Heart left ventricle (tissue), 16 donors: ENCODE measurements at regions not wholly inside any gene's neighbourhood (a gene's known extent, or its start where the extent isn't known, plus 50 kb on each side); places are given as distances from the start of the nearest gene placed in this dataset.

Source experiments
- ATAC-seq, 4 donors: fragments of 200-7000 bp; cut with Tn5 transposase; one replicate each; pipeline ENCODE4 v1.9.1; 2020 to 2022; ENCODE audit warnings: moderate library complexity in 4 of 4, mild to moderate bottlenecking in 3 of 4, moderate number of reproducible peaks in 1 of 4
- DNase-seq, 5 donors: peaks; one replicate each; pipeline ENCODE4 v3.0.0-alpha.2; 2020
- H3K27ac ChIP-seq, 12 donors: fragments of 200-600 bp; sonication (generic) in 4 of 12; one replicate each; pipeline versions ENCODE4 v1.5.0 to v1.8.0; 2016 to 2022; ENCODE audit warnings: mild to moderate bottlenecking in 2 of 12
- H3K27me3 ChIP-seq, 9 donors: fragments of 200-600 bp; sonication (generic) in 2 of 9; one replicate each; pipeline versions ENCODE4 v1.5.1 to v1.8.0; 2016 to 2022; ENCODE audit warnings: mild to moderate bottlenecking in 3 of 9
- H3K36me3 ChIP-seq, 9 donors: fragments of 200-600 bp; sonication (generic) in 2 of 9; one replicate each; pipeline versions ENCODE4 v1.5.0 to v1.8.0; 2018 to 2022; ENCODE audit warnings: mild to moderate bottlenecking in 2 of 9
- H3K4me1 ChIP-seq, 12 donors: fragments of 200-600 bp; sonication (generic) in 4 of 12; one replicate each; pipeline versions ENCODE4 v1.5.0 to v1.8.0; 2016 to 2022; ENCODE audit warnings: mild to moderate bottlenecking in 3 of 12
- H3K4me3 ChIP-seq, 12 donors: fragments of 200-600 bp; sonication (generic) in 4 of 12; one replicate each; pipeline versions ENCODE4 v1.5.0 to v1.8.0; 2017 to 2022; ENCODE audit warnings: mild to moderate bottlenecking in 9 of 12, moderate library complexity in 4 of 12
- H3K9me3 ChIP-seq, 12 donors: fragments of 200-600 bp; sonication (generic) in 4 of 12; one replicate each; pipeline versions ENCODE4 v1.5.0 to v1.8.0; 2016 to 2022; ENCODE audit warnings: mild to moderate bottlenecking in 1 of 12
- CTCF ChIP-seq, 12 donors: fragments of 200-600 bp; sonication (generic) in 4 of 12; IDR thresholded peaks; one replicate each; pipeline versions ENCODE4 v1.5.0 to v1.8.0; 2018 to 2022; ENCODE audit warnings: antibody characterized with exemption in 12 of 12, mild to moderate bottlenecking in 5 of 12
- POLR2A ChIP-seq, 2 donors: fragments of 450-650 bp; IDR thresholded peaks; one replicate each; pipeline ENCODE4 v1.6.1; 2017; ENCODE audit warnings: antibody characterized with exemption in 2 of 2, mild to moderate bottlenecking in 2 of 2, moderate library complexity in 2 of 2
- WGBS, 4 donors: extraction: QIAGEN DNeasy Blood & Tissue Kit in 2 of 4; methylation state at CpG; one replicate each; pipeline versions ENCODE4 v1.1.5 to v1.1.7; 2013 to 2018; 5-methylcytosine and 5-hydroxymethylcytosine counted together
- intact Hi-C, 10 donors: fragments of 100-400 bp; cut with DNase I; formaldehyde crosslinking; loops; one replicate each; pipeline versions ENCODE4 v1.11.1 to v1.14.2; 2022
- donor health status: ischemic (EF 13 %, LVEDD 7.1; RV severe dilation, severe dysfunction).
- donor health status: healthy with polysubstance abuse.
- donor health status: DM: no; HTN: yes; CAD: no.
- donor health status: DM: no; HTN: no; CAD: no.
- donor health status: ischemic (EF 25% LVEDD 6.9; RV normal size, moderate dysfunction).
- donor health status: ischemic (EF 25% LVEDD 5.7; RV mildly dilated, moderate dysfunction).
- donor health status: healthy.
- donor health status: DM: yes; HTN: yes; CAD: no.
- donor health status: ischemic (EF 35%, LVEDD 5.7; RV mildly dilated, moderate dysfunction).
- donor health status: nonischemic (EF 11% LVEDD 7.7; RV severe dilation, severe dysfunction).
- donor health status: DM: yes; HTN: yes; CAD: no.
- donor health status: PGD.
- donor health status: ischemic (EF 29% LVEDD 5.4; RV normal size, mild dysfunction).
- donor health status: nonischemic (EF 23%, LVEDD 6.1; RV moderate dilation, normal function).

GRCh38 chr5:36447776-36448175 is 146.1 kb upstream of the RANBP3L start:
- Histone ChIP-seq H3K4me3 (no peak overlapping the region), H3K9me3 (no peaks in the 10 kb centered on the region), H3K36me3 (no peaks in the 10 kb centered on the region), H3K27ac (no peak overlapping the region), H3K27me3 (no peaks in the 10 kb centered on the region), H3K4me1 (peaks cover 0 to 12% (median 0%) of the 10 kb centered on the region in 12 donors)
- WGBS, 4 donors = 85 to 92% (median 87%) methylated on average over 2 of the region's 2 CpGs
- intact Hi-C loops = no loop called here
- no peak for TF ChIP-seq CTCF (IDR thresholded peaks at IDR 0.05)
- TF ChIP-seq POLR2A (IDR thresholded peaks at IDR 0.05) = no peak
- DNase-seq (no peak), ATAC-seq (no peak)

GRCh38 chr5:36450229-36451014 is 148.7 kb upstream of the RANBP3L start:
- DNase-seq = no peak
- no peaks in the 10 kb centered on the region for H3K27me3 ChIP-seq
- WGBS, 4 donors = 66 to 74% (median 70%) methylated on average over 3 of the region's 3 CpGs
- H3K4me1 ChIP-seq = no peaks in the 10 kb centered on the region
- ATAC-seq = no peak
- intact Hi-C loops = no loop called here
- no peak overlapping the region for H3K27ac ChIP-seq
- no peaks in the 10 kb centered on the region for H3K36me3 ChIP-seq
- H3K4me3 ChIP-seq = no peak overlapping the region
- TF ChIP-seq CTCF (IDR thresholded peaks at IDR 0.05) (no peak), POLR2A (IDR thresholded peaks at IDR 0.05) (no peak)
- no peaks in the 10 kb centered on the region for H3K9me3 ChIP-seq

GRCh38 chr5:36452424-36453006 is 150.8 kb upstream of the RANBP3L start:
- no peaks in the 10 kb centered on the region for H3K9me3 ChIP-seq
- H3K27ac ChIP-seq = no peak overlapping the region
- no peaks in the 10 kb centered on the region for H3K36me3 ChIP-seq
- no peak overlapping the region for H3K4me3 ChIP-seq
- WGBS, 4 donors = 76 to 80% (median 77%) methylated on average over 4 of the region's 4 CpGs
- intact Hi-C loops = no loop called here
- ATAC-seq (no peak), DNase-seq (no peak)
- TF ChIP-seq POLR2A (IDR thresholded peaks at IDR 0.05) (no peak), CTCF (IDR thresholded peaks at IDR 0.05) (no peak)
- H3K27me3 ChIP-seq = no peaks in the 10 kb centered on the region
- H3K4me1 ChIP-seq = no peaks in the 10 kb centered on the region

- no peaks in the 10 kb centered on the region for H3K27me3 ChIP-seq
- no peak overlapping the region for H3K27ac ChIP-seq
- H3K4me3 ChIP-seq = no peak overlapping the region
- H3K9me3 ChIP-seq = no peaks in the 10 kb centered on the region
- no peaks in the 10 kb centered on the region for H3K36me3 ChIP-seq
- TF ChIP-seq CTCF (IDR thresholded peaks at IDR 0.05) (no peak), POLR2A (IDR thresholded peaks at IDR 0.05) (no peak)
- no peak for DNase-seq
- no peak for ATAC-seq
- no peaks in the 10 kb centered on the region for H3K4me1 ChIP-seq
- WGBS, 4 donors = 69 to 82% (median 75%) methylated on average over 3 of the region's 3 CpGs
- intact Hi-C loops = no loop called here
Observed at GRCh38 chr5:36457511-36458270, 148.7 kb upstream of the SLC1A3 start.
